Cardiac muscle cell (in vitro differentiated cells and primary cell): ENCODE measurements at regions not wholly inside any gene's neighbourhood (a gene's known extent, or its start where the extent isn't known, plus 50 kb on each side); places are given as distances from the start of the nearest gene placed in this dataset.
A peak's percentile ranks its signal among the peaks of the same experiment; 100 is the strongest.
"Not testable (repeated sequence)": the region's sequence is repeated elsewhere in the genome, so short reads cannot be mapped to it uniquely, and the experiment has no call there.

Experiments
- DNase-seq, 2 donors: peaks; one replicate each; pipeline versions ENCODE4 v3.0.0 to v3.0.0-alpha.2; 2010 to 2017; ENCODE audit warnings: low read depth in 1 of 2, low spot score in 1 of 2
- H3K27ac ChIP-seq: fragments of 200-600 bp; sonication (generic); 2 replicates; pipeline ENCODE4 v1.5.1; 2016
- H3K27me3 ChIP-seq: fragments of 200-600 bp; sonication (generic); 2 replicates; pipeline ENCODE4 v1.6.0; 2016; ENCODE audit warnings: control low read depth
- H3K36me3 ChIP-seq: fragments of 200-600 bp; sonication (generic); 2 replicates; pipeline ENCODE4 v1.5.1; 2016; ENCODE audit warnings: control low read depth
- H3K4me1 ChIP-seq: fragments of 200-600 bp; sonication (generic); 2 replicates; pipeline ENCODE4 v1.8.1; 2017; ENCODE audit warnings: low read depth, mild to moderate bottlenecking, mixed run types
- H3K4me3 ChIP-seq: fragments of 200-600 bp; sonication (generic); 2 replicates; pipeline ENCODE4 v1.5.1; 2016; ENCODE audit warnings: mild to moderate bottlenecking
- H3K9me3 ChIP-seq: fragments of 200-600 bp; sonication (generic); 2 replicates; pipeline ENCODE4 v1.5.1; 2017; ENCODE audit warnings: low read depth, mild to moderate bottlenecking, control low read depth
- CTCF ChIP-seq: IDR thresholded peaks from 2 replicates; pipeline ENCODE4 v1.5.1; 2012; ENCODE audit warnings: low read depth, mild to moderate bottlenecking, low read length

- Histone ChIP-seq H3K27ac (no peak overlapping the region), H3K27me3 (no peaks in the 10 kb centered on the region), H3K36me3 (no peaks in the 10 kb centered on the region), H3K4me3 (no peak overlapping the region), H3K9me3 (no peaks in the 10 kb centered on the region), H3K4me1 (no peaks in the 10 kb centered on the region)
- TF ChIP-seq CTCF, result no peak
- peak in 1 of 2 donors; percentile 21 for DNase-seq
Measured at GRCh38 chr4:111362941-111363361, 740.1 kb upstream of the PITX2 start.

- not testable (repeated sequence) for H3K4me1 ChIP-seq, H3K9me3 ChIP-seq, DNase-seq, H3K27ac ChIP-seq, H3K27me3 ChIP-seq, H3K36me3 ChIP-seq, H3K4me3 ChIP-seq
Measured at GRCh38 chr4:111377880-111378279, 755.0 kb upstream of the PITX2 start.

GRCh38 chr4:111388561-111388960, 756.7 kb upstream of the FAM241A start:
- TF ChIP-seq CTCF, result no peak
- Histone ChIP-seq H3K9me3 (no peaks in the 10 kb centered on the region), H3K4me1 (no peaks in the 10 kb centered on the region), H3K36me3 (no peaks in the 10 kb centered on the region), H3K4me3 (no peak overlapping the region), H3K27ac (no peak overlapping the region), H3K27me3 (no peaks in the 10 kb centered on the region)
- no peak for DNase-seq

GRCh38 chr4:111391829-111392228, 753.4 kb upstream of the FAM241A start:
- no peak for DNase-seq
- Histone ChIP-seq H3K9me3 (no peaks in the 10 kb centered on the region), H3K27me3 (no peaks in the 10 kb centered on the region), H3K4me1 (no peaks in the 10 kb centered on the region), H3K27ac (no peak overlapping the region), H3K36me3 (no peaks in the 10 kb centered on the region), H3K4me3 (no peak overlapping the region)
- TF ChIP-seq CTCF, result no peak

- Histone ChIP-seq H3K4me3 (no peak overlapping the region), H3K36me3 (no peaks in the 10 kb centered on the region), H3K9me3 (no peaks in the 10 kb centered on the region), H3K27ac (no peak overlapping the region), H3K27me3 (no peaks in the 10 kb centered on the region), H3K4me1 (peaks cover 1% of the 10 kb centered on the region)
- TF ChIP-seq CTCF, result no peak
- DNase-seq, result no peak
Measured at GRCh38 chr4:111393781-111394180, 751.5 kb upstream of the FAM241A start.

- H3K36me3 ChIP-seq, result no peaks in the 10 kb centered on the region
- DNase-seq, result peak; percentile 20 to 33
- H3K27ac ChIP-seq, result no peak overlapping the region
- H3K27me3 ChIP-seq, result no peaks in the 10 kb centered on the region
- TF ChIP-seq CTCF, result no peak
- no peak overlapping the region for H3K4me3 ChIP-seq
- H3K9me3 ChIP-seq, result no peaks in the 10 kb centered on the region
- H3K4me1 ChIP-seq, result peaks cover 27% of the 10 kb centered on the region
Measured at GRCh38 chr4:111398906-111399330, 746.3 kb upstream of the FAM241A start.
